GM21367 (cell line): ENCODE measurements at regions not wholly inside any gene's neighbourhood (a gene's known extent, or its start where the extent isn't known, plus 50 kb on each side); places are given as distances from the start of the nearest gene placed in this dataset.

Experiments used
- ATAC-seq: cut with Tn5 transposase; IDR thresholded peaks from one replicate; pipeline ENCODE4 v1.9.1; 2021; ENCODE audit not compliant: unreplicated experiment

GRCh38 chr11:115077740-115078139 lies 399.4 kb downstream of the NXPE2 start:
- ATAC-seq, result no peak

- no peak for ATAC-seq
Observed at GRCh38 chr11:115078461-115079438, 400.4 kb downstream of the NXPE2 start.

GRCh38 chr11:115080923-115081680 lies 402.8 kb downstream of the NXPE2 start:
- ATAC-seq, result no peak

GRCh38 chr11:115081972-115082371 lies 403.6 kb downstream of the NXPE2 start:
- no peak for ATAC-seq

GRCh38 chr11:115083144-115083806 lies 404.9 kb downstream of the NXPE2 start:
- ATAC-seq, result no peak

- ATAC-seq, result no peak
Observed at GRCh38 chr11:115084231-115084630, 405.9 kb downstream of the NXPE2 start.

GRCh38 chr11:115085461-115086210 lies 407.3 kb downstream of the NXPE2 start:
- no peak for ATAC-seq

- no peak for ATAC-seq
Observed at GRCh38 chr11:115087791-115088190, 409.5 kb downstream of the NXPE2 start.

GRCh38 chr11:115092516-115092915 lies 411.7 kb downstream of the CADM1 start:
- no peak for ATAC-seq

GRCh38 chr11:115097796-115098408 lies 406.3 kb downstream of the CADM1 start:
- ATAC-seq, result no peak

GRCh38 chr11:115100706-115101105 lies 403.5 kb downstream of the CADM1 start:
- no peak for ATAC-seq

- no peak for ATAC-seq
Observed at GRCh38 chr11:115103921-115104320, 400.3 kb downstream of the CADM1 start.

GRCh38 chr11:115104851-115105453 lies 399.3 kb downstream of the CADM1 start:
- ATAC-seq, result no peak

- ATAC-seq, result no peak
Observed at GRCh38 chr11:115111066-115111465, 393.1 kb downstream of the CADM1 start.

- ATAC-seq, result no peak
Observed at GRCh38 chr11:115112754-115113153, 391.5 kb downstream of the CADM1 start.

GRCh38 chr11:115117956-115118493 lies 386.2 kb downstream of the CADM1 start:
- ATAC-seq, result no peak

- ATAC-seq, result no peak
Observed at GRCh38 chr11:115119146-115119545, 385.1 kb downstream of the CADM1 start.
